ENCODE measurements at regions not wholly inside any gene's neighbourhood (a gene's known extent, or its start where the extent isn't known, plus 50 kb on each side); places are given as distances from the start of the nearest gene placed in this dataset.
"Not testable (repeated sequence)": the region's sequence is repeated elsewhere in the genome, so short reads cannot be mapped to it uniquely, and the experiment has no call there.

- TF ChIP-seq POLR2A, CTCF (IDR thresholded peaks at IDR 0.05): not testable (repeated sequence)
These were observed 2702.1 kb upstream of the TPTE start for GRCh38 chr21:7819301-7819700.
